NT2/D1 (cell line): ENCODE measurements at regions not wholly inside any gene's neighbourhood (a gene's known extent, or its start where the extent isn't known, plus 50 kb on each side); places are given as distances from the start of the nearest gene placed in this dataset.

Experiments used
- SUZ12 ChIP-seq: IDR thresholded peaks from 2 replicates; pipeline ENCODE4 v1.6.1; 2011; ENCODE audit not compliant: insufficient read length, insufficient read depth; ENCODE audit errors: extremely low read depth
- YY1 ChIP-seq: IDR thresholded peaks from 2 replicates; pipeline ENCODE4 v1.6.1; 2011; ENCODE audit not compliant: insufficient read length, insufficient read depth
- ZNF274 ChIP-seq: IDR thresholded peaks from 2 replicates; pipeline ENCODE4 v1.6.1; 2011; ENCODE audit warnings: mild to moderate bottlenecking, low read depth, low read length

DNA sequence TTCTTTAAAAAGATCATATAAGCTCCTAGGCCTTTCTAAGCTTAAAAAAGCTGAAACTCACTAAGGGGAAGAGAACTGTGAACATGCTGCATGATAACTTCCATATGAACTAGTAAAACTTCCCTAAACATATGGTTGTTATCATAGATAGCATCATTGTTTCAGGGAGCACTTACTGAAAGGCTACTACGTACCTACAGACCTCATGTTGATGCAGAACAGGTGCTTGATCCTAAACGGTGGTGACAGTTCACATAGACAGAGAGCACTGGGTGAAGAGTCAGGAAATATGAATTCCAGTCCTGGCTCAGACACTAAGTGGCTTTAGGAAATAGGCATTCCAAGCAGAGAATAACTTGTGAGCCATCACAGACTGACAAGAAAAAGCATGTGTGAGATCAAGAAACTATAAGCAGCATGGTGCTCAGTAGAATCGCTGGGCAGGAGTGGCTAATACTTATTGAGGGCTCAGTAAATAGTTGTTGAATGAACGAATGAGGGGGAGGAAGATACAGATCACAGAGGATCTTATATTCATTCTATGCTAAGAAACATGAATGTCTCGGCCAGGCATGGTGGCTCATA lies 78.4 kb upstream of the NUDT4 start:
- TF ChIP-seq SUZ12 (no peak), ZNF274 (no peak), YY1 (no peak)
